ENCODE measurements at regions not wholly inside any gene's neighbourhood (a gene's known extent, or its start where the extent isn't known, plus 50 kb on each side); places are given as distances from the start of the nearest gene placed in this dataset.

DNA sequence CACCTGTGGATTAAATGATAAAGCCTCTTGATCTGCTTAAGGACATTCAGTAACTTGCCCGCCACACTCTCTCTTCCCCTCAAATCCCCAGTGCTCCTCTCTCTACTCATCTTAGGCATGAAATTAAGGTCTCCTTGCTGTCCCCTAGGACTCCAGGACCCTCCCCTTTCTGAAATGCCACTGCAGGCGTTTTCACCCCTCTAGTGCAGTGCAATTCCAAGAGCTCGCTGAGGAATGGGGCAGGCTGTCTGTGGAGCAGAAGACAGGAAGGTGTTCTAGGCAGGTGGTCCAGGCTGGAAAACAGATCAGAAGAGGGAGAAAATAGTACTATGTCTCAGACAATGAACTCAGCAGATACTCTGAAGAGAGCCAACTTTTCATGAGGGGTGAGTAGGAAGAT lies 55.8 kb upstream of the ARHGAP42 start:
- TF ChIP-seq, protein P1, sequence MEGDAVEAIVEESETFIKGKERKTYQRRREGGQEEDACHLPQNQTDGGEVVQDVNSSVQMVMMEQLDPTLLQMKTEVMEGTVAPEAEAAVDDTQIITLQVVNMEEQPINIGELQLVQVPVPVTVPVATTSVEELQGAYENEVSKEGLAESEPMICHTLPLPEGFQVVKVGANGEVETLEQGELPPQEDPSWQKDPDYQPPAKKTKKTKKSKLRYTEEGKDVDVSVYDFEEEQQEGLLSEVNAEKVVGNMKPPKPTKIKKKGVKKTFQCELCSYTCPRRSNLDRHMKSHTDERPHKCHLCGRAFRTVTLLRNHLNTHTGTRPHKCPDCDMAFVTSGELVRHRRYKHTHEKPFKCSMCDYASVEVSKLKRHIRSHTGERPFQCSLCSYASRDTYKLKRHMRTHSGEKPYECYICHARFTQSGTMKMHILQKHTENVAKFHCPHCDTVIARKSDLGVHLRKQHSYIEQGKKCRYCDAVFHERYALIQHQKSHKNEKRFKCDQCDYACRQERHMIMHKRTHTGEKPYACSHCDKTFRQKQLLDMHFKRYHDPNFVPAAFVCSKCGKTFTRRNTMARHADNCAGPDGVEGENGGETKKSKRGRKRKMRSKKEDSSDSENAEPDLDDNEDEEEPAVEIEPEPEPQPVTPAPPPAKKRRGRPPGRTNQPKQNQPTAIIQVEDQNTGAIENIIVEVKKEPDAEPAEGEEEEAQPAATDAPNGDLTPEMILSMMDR (IDR thresholded peaks at IDR 0.05): no peak
- no peak for TF ChIP-seq POLR2A (IDR thresholded peaks at IDR 0.05)
- TF ChIP-seq POLR2AphosphoS5 (IDR thresholded peaks at IDR 0.05): no peak

All from prostate gland (tissue), 2 donors.